Mesenchymal stem cell (in vitro differentiated cells and primary cell): ENCODE measurements at regions not wholly inside any gene's neighbourhood (a gene's known extent, or its start where the extent isn't known, plus 50 kb on each side); places are given as distances from the start of the nearest gene placed in this dataset.

Source experiments
- DNase-seq: peaks from one replicate; pipeline ENCODE4 v3.0.0-alpha.2; 2013
- H2AFZ ChIP-seq: one replicate; pipeline ENCODE4 v1.6.1; 2013; ENCODE audit warnings: low read depth, mild to moderate bottlenecking, control low read depth, inconsistent platforms, low read length, moderate library complexity
- H2AK5ac ChIP-seq: 2 replicates; pipeline ENCODE4 v1.6.1; 2013; ENCODE audit warnings: low read length, moderate library complexity, mild to moderate bottlenecking, inconsistent platforms; ENCODE audit not compliant: severe bottlenecking
- H2BK120ac ChIP-seq: one replicate; pipeline ENCODE4 v1.6.1; 2013; ENCODE audit warnings: low read depth, mild to moderate bottlenecking, inconsistent platforms, low read length, moderate library complexity
- H2BK12ac ChIP-seq, 2 experiments: one replicate each; pipeline ENCODE4 v1.6.1; 2013; ENCODE audit warnings: inconsistent platforms in 2 of 2, low read length in 2 of 2, mild to moderate bottlenecking in 2 of 2, moderate library complexity in 2 of 2, control low read depth in 1 of 2
- H2BK15ac ChIP-seq: one replicate; pipeline ENCODE4 v1.6.1; 2013; ENCODE audit warnings: mild to moderate bottlenecking, low read depth, inconsistent platforms; ENCODE audit not compliant: poor library complexity, severe bottlenecking
- H2BK5ac ChIP-seq: 2 replicates; pipeline ENCODE4 v1.6.1; 2013; ENCODE audit warnings: low read depth, mild to moderate bottlenecking, low read length, control low read depth, inconsistent platforms; ENCODE audit not compliant: poor library complexity, severe bottlenecking
- H3K14ac ChIP-seq, 2 experiments: one replicate each; pipeline ENCODE4 v1.6.1; 2013; ENCODE audit warnings: inconsistent platforms in 2 of 2, low read length in 2 of 2, control low read depth in 1 of 2, mild to moderate bottlenecking in 1 of 2, moderate library complexity in 1 of 2
- H3K18ac ChIP-seq, 2 experiments: one replicate each; pipeline ENCODE4 v1.6.1; 2013; ENCODE audit warnings: inconsistent platforms in 2 of 2, low read length in 2 of 2, control low read depth in 1 of 2, low read depth in 1 of 2, mild to moderate bottlenecking in 1 of 2
- H3K23ac ChIP-seq, 2 experiments: one replicate each; pipeline ENCODE4 v1.6.1; 2013; ENCODE audit warnings: inconsistent platforms in 2 of 2, low read length in 2 of 2, mild to moderate bottlenecking in 2 of 2, moderate library complexity in 2 of 2, control low read depth in 1 of 2
- H3K27ac ChIP-seq: 2 replicates; pipeline ENCODE4 v1.5.1; 2013; ENCODE audit warnings: mild to moderate bottlenecking, moderate library complexity, low read length, control low read depth, inconsistent platforms; ENCODE audit not compliant: poor library complexity, severe bottlenecking
- H3K27me3 ChIP-seq, 2 experiments: 2 replicates each; pipeline versions ENCODE4 v1.6.1 to v1.7.0; 2013; ENCODE audit warnings: low read length in 2 of 2, mild to moderate bottlenecking in 2 of 2, moderate library complexity in 2 of 2, control low read depth in 1 of 2, inconsistent platforms in 1 of 2; ENCODE audit not compliant: control insufficient read depth in 1 of 2, insufficient read depth in 1 of 2
- H3K36me3 ChIP-seq, 2 experiments: 2 replicates each; pipeline versions ENCODE4 v1.6.1 to v1.7.0; 2013; ENCODE audit warnings: low read length in 2 of 2, control low read depth in 1 of 2, inconsistent platforms in 1 of 2, low read depth in 1 of 2, mild to moderate bottlenecking in 1 of 2; ENCODE audit not compliant: insufficient read depth in 2 of 2, control insufficient read depth in 1 of 2
- H3K4ac ChIP-seq, 2 experiments: one replicate each; pipeline ENCODE4 v1.6.1; 2013; ENCODE audit warnings: inconsistent platforms in 2 of 2, low read length in 2 of 2, mild to moderate bottlenecking in 2 of 2, moderate library complexity in 2 of 2, control low read depth in 1 of 2, low read depth in 1 of 2
- H3K4me1 ChIP-seq: 2 replicates; pipeline ENCODE4 v1.6.1; 2013; ENCODE audit warnings: low read depth, low read length, control low read depth; ENCODE audit not compliant: control insufficient read depth, insufficient read depth
- H3K4me2 ChIP-seq: 2 replicates; pipeline ENCODE4 v1.6.1; 2013; ENCODE audit warnings: low read length, mild to moderate bottlenecking, inconsistent platforms; ENCODE audit not compliant: poor library complexity, severe bottlenecking
- H3K4me3 ChIP-seq, 2 experiments: 2 replicates each; pipeline versions ENCODE4 v1.5.1 to v1.7.0; 2013; ENCODE audit warnings: low read length in 2 of 2, mild to moderate bottlenecking in 2 of 2, control low read depth in 1 of 2, low read depth in 1 of 2; ENCODE audit not compliant: insufficient read depth in 1 of 2
- H3K79me1 ChIP-seq: replicated peaks from 2 replicates; pipeline ENCODE4 v1.6.1; 2013; ENCODE audit warnings: mild to moderate bottlenecking, control low read depth, low read length, inconsistent platforms; ENCODE audit not compliant: poor library complexity, severe bottlenecking
- H3K9ac ChIP-seq: 2 replicates; pipeline ENCODE4 v1.7.0; 2013; ENCODE audit warnings: mild to moderate bottlenecking, low read length, moderate library complexity
- H3K9me3 ChIP-seq: 2 replicates; pipeline ENCODE4 v1.7.0; 2013; ENCODE audit warnings: mild to moderate bottlenecking, low read length; ENCODE audit not compliant: control insufficient read depth
- H4K8ac ChIP-seq: one replicate; pipeline ENCODE4 v1.6.1; 2013; ENCODE audit warnings: inconsistent platforms, mild to moderate bottlenecking, low read length, moderate library complexity
- H4K91ac ChIP-seq: one replicate; pipeline ENCODE4 v1.6.1; 2013; ENCODE audit warnings: mild to moderate bottlenecking, low read length, inconsistent platforms
- WGBS: methylation state at CpG from one replicate; pipeline ENCODE4 v1.1.7; 2013; ENCODE audit warnings: mixed read lengths; 5-methylcytosine and 5-hydroxymethylcytosine counted together

DNA sequence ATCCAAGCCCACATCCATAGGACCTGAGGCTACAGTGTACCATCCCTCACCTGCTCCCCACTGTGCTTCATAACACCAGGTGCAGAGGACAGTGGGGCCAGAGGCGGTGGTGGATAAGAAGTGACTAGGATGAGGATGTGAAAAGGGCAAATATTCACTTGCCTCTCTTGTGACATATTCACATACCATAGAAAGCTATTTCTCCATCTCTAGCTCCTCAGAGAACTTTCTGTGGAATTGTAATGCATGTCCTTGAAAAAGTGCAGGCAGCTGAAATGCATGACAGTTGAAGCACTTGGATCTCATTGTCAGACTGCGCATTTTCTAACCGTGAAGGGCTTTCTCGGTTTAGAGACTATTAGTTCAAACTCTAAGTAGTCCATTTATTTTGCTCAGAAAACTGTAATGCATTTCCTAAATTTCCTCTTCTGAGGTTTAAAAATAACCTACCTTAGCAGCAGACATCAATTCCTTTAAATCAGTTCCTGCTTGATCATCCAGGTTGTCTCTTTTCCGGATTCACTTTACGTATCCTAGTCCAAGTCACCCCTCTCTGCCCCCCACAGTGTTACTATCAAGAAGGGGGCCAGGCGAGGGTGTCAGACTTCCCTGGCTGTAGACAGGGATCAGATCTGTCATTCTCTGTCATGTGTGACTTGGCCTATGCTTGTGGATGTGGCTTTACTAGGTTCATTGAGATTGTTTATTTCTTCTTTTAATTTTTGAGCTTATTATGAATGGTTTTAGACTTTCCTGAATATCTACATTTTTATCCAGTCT, 984.0 kb upstream of the TMEM132C start:
- no peak overlapping the region for H3K4me3 ChIP-seq
- no peak overlapping the region for H2AK5ac ChIP-seq

DNA sequence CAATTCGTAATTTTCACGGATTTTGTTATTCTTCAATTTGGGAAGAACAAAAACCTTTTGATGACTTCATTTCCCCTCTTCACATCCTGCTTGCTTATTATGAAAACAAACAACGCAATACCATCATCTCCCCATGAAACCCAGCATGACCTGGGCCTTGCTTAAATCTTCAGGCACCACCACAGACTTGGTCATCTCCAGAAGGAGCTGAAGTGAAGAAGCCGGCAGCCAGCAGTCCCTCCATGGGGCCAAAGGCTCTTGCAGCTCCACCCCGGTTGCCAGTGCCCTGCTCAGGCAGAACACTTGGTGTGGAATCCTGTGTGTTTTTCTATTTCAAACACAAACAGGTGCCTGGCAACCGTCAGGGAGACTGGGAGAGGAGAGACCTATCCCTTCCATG, 982.9 kb upstream of the TMEM132C start:
- Histone ChIP-seq H3K27me3 (peaks cover 0 to 3% of the 10 kb centered on the region in 2 experiments), H4K91ac (no peak overlapping the region), H4K8ac (no peak overlapping the region), H3K4me1 (peaks cover 6% of the 10 kb centered on the region), H3K4me3 (no peak overlapping the region), H3K9ac (peak overlapping the region; percentile 85), H2BK5ac (no peak overlapping the region), H2BK12ac (no peak overlapping the region), H3K79me1 (no peaks in the 10 kb centered on the region), H2BK15ac (no peak overlapping the region), H3K4me2 (no peak overlapping the region), H3K23ac (no peak overlapping the region), H3K4ac (no peak overlapping the region), H3K36me3 (no peaks in the 10 kb centered on the region), H3K27ac (no peak overlapping the region), H3K14ac (no peak overlapping the region), H2AFZ (no peak overlapping the region), H2BK120ac (no peak overlapping the region), H2AK5ac (no peak overlapping the region), H3K9me3 (no peaks in the 10 kb centered on the region), H3K18ac (no peak overlapping the region)
- no peak for DNase-seq
- WGBS: 61% methylated on average over 6 of the region's 6 CpGs

More for the DNA sequence above, 984.0 kb upstream of the TMEM132C start:
- Histone ChIP-seq H3K4me2 (no peak overlapping the region), H3K9ac (peak overlapping the region; percentile 85), H3K9me3 (no peaks in the 10 kb centered on the region), H4K91ac (no peak overlapping the region), H3K36me3 (no peaks in the 10 kb centered on the region), H3K79me1 (no peaks in the 10 kb centered on the region), H3K4ac (no peak overlapping the region), H3K18ac (no peak overlapping the region), H4K8ac (no peak overlapping the region), H2BK5ac (no peak overlapping the region), H3K27ac (no peak overlapping the region), H2AFZ (no peak overlapping the region), H2BK120ac (no peak overlapping the region), H3K4me1 (peaks cover 6% of the 10 kb centered on the region), H3K23ac (no peak overlapping the region), H3K14ac (no peak overlapping the region), H2BK12ac (no peak overlapping the region), H3K27me3 (peaks cover 0 to 3% of the 10 kb centered on the region in 2 experiments), H2BK15ac (no peak overlapping the region)
- 78% methylated on average over 6 of the region's 7 CpGs for WGBS
- no peak for DNase-seq

DNA sequence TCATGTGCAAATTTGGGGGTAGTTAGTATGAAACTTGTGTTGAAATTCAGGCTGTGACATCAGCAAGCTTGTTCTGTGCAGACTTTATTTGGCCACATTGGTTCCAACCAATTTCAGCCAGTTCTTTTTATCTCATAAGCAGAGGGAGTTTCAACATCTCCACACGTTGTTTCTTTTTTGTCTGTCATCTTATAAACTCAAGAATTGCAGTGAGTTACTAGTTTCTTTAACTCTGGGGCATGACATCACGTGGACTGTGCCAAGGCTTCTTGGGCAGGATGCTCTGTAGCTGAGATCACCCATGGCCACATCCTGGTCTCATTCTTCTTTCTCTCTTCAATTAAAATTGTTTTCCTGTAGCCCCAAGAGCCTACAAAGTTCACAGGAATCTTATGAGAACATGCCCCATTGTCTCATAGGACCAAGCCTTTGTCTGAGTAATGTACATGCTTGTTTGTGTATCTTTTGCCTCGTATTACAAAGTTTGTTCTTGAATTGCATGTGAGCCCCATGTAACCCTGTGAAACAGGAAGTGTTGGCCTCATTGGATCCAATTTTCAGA, 982.0 kb upstream of the TMEM132C start:
- no peak overlapping the region for H2BK120ac ChIP-seq
- DNase-seq: peak; percentile 2
- no peak overlapping the region for H2BK12ac ChIP-seq
- H2BK5ac ChIP-seq: no peak overlapping the region
- H3K79me1 ChIP-seq: no peaks in the 10 kb centered on the region
- H3K18ac ChIP-seq: no peak overlapping the region
- H3K4ac ChIP-seq: no peak overlapping the region
- no peak overlapping the region for H3K4me2 ChIP-seq
- H3K4me1 ChIP-seq: peaks cover 6% of the 10 kb centered on the region
- H3K23ac ChIP-seq: no peak overlapping the region
- no peak overlapping the region for H4K91ac ChIP-seq
- no peaks in the 10 kb centered on the region for H3K36me3 ChIP-seq
- H2BK15ac ChIP-seq: no peak overlapping the region
- H3K9ac ChIP-seq: peak overlapping the region; percentile 85
- H3K9me3 ChIP-seq: no peaks in the 10 kb centered on the region
- no peak overlapping the region for H3K4me3 ChIP-seq
- H3K27ac ChIP-seq: no peak overlapping the region
- WGBS: 47% methylated on average over 3 of the region's 3 CpGs
- no peak overlapping the region for H4K8ac ChIP-seq
- no peak overlapping the region for H2AK5ac ChIP-seq
- H2AFZ ChIP-seq: no peak overlapping the region
- no peak overlapping the region for H3K14ac ChIP-seq
- no peaks in the 10 kb centered on the region for H3K27me3 ChIP-seq

DNA sequence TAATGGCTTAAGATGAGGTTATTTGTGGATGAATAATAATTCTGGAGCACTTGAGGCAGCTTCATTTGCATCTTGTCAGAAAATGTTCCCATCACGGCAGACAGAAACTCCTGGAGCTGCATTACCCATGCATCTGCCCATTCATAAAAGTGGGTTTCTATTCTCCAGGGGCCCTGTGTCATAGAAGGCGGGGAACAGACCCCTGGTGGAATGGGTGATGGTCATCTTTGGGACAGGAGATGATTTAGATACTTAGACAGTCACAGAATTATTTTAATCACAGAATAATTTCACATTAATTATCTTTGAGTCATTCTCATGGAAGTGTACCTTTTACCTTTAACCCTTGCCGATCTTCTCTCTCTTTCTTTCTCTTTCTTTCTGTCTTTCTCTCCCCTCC, 980.7 kb upstream of the TMEM132C start:
- H3K36me3 ChIP-seq: no peaks in the 10 kb centered on the region
- WGBS: 82% methylated on average over 2 of the region's 3 CpGs

More for the DNA sequence above, 980.7 kb upstream of the TMEM132C start:
- Histone ChIP-seq H2BK120ac (no peak overlapping the region), H3K4ac (no peak overlapping the region), H3K4me1 (peaks cover 2% of the 10 kb centered on the region), H3K23ac (no peak overlapping the region), H3K4me3 (no peak overlapping the region), H2BK12ac (no peak overlapping the region), H4K8ac (no peak overlapping the region), H3K27me3 (no peaks in the 10 kb centered on the region), H3K79me1 (no peaks in the 10 kb centered on the region), H3K9ac (peak overlapping the region; percentile 70), H3K18ac (no peak overlapping the region), H3K14ac (no peak overlapping the region), H2BK5ac (no peak overlapping the region), H3K27ac (no peak overlapping the region), H3K4me2 (no peak overlapping the region), H2BK15ac (no peak overlapping the region), H2AFZ (no peak overlapping the region), H4K91ac (no peak overlapping the region), H3K9me3 (no peaks in the 10 kb centered on the region), H2AK5ac (no peak overlapping the region)
- DNase-seq: no peak
